SK-N-SH treated with all-trans-retinoic acid at 6 μM for 48 hours (cell line): ENCODE measurements at regions not wholly inside any gene's neighbourhood (a gene's known extent, or its start where the extent isn't known, plus 50 kb on each side); places are given as distances from the start of the nearest gene placed in this dataset.

Experiments used
- ATAC-seq: fragments of 200-7000 bp; cut with Tn5 transposase; 3 replicates; pipeline ENCODE4 v1.9.1; 2020; ENCODE audit warnings: mild to moderate bottlenecking, moderate library complexity
- ARNTL ChIP-seq: fragments of 450-650 bp; formaldehyde crosslinking; IDR thresholded peaks from 2 replicates; pipeline ENCODE4 v1.5.0; 2020; ENCODE audit warnings: low read depth, mild to moderate bottlenecking, moderate library complexity, borderline replicate concordance
- CSDC2 ChIP-seq: fragments of 250-450 bp; sonication (Bioruptor Pico); IDR thresholded peaks from 2 replicates; pipeline ENCODE4 v1.5.0; 2020; ENCODE audit warnings: mild to moderate bottlenecking, moderate library complexity
- ESRRG ChIP-seq: fragments of 250-450 bp; sonication (Bioruptor Pico); IDR thresholded peaks from 2 replicates; pipeline ENCODE4 v1.6.1; 2021; ENCODE audit warnings: mild to moderate bottlenecking
- GLIS3 ChIP-seq: fragments of 250-450 bp; sonication (Bioruptor Pico); IDR thresholded peaks from 2 replicates; pipeline ENCODE4 v1.5.0; 2020; ENCODE audit warnings: mild to moderate bottlenecking, moderate library complexity
- ISL1 ChIP-seq: fragments of 250-450 bp; sonication (Bioruptor Pico); IDR thresholded peaks from 2 replicates; pipeline ENCODE4 v2.1.2; 2022; ENCODE audit warnings: mild to moderate bottlenecking, moderate library complexity
- OSR1 ChIP-seq: fragments of 250-450 bp; sonication (Bioruptor Pico); IDR thresholded peaks from 2 replicates; pipeline ENCODE4 v1.8.0; 2022; ENCODE audit warnings: moderate library complexity, mild to moderate bottlenecking, inconsistent platforms
- PPARA ChIP-seq: fragments of 250-450 bp; sonication (Bioruptor Pico); IDR thresholded peaks from 2 replicates; pipeline ENCODE4 v1.5.0; 2020; ENCODE audit warnings: mild to moderate bottlenecking, borderline replicate concordance
- RARB ChIP-seq: fragments of 250-450 bp; sonication (Bioruptor Pico); IDR thresholded peaks from 2 replicates; pipeline ENCODE4 v1.8.0; 2021; ENCODE audit warnings: mild to moderate bottlenecking, moderate library complexity
- SNAI2 ChIP-seq: fragments of 250-450 bp; sonication (Bioruptor Pico); IDR thresholded peaks from 2 replicates; pipeline ENCODE4 v1.5.0; 2020; ENCODE audit warnings: mild to moderate bottlenecking, moderate library complexity
- TCF4 ChIP-seq: fragments of 250-450 bp; sonication (Bioruptor Pico); IDR thresholded peaks from 2 replicates; pipeline ENCODE4 v1.8.0; 2021; ENCODE audit warnings: mild to moderate bottlenecking, moderate library complexity, borderline replicate concordance
- TOX ChIP-seq: fragments of 250-450 bp; sonication (Bioruptor Pico); IDR thresholded peaks from 2 replicates; pipeline ENCODE4 v1.8.0; 2021; ENCODE audit warnings: mild to moderate bottlenecking, moderate library complexity, borderline replicate concordance
- ZC3H10 ChIP-seq: fragments of 250-450 bp; sonication (Bioruptor Pico); IDR thresholded peaks from 2 replicates; pipeline ENCODE4 v1.5.1; 2021; ENCODE audit warnings: mild to moderate bottlenecking, moderate library complexity
- ZFP3 ChIP-seq: fragments of 250-450 bp; sonication (Bioruptor Pico); IDR thresholded peaks from 2 replicates; pipeline ENCODE4 v1.5.0; 2020; ENCODE audit warnings: mild to moderate bottlenecking, moderate library complexity
- ZFP30 ChIP-seq: fragments of 450-650 bp; formaldehyde crosslinking; IDR thresholded peaks from 2 replicates; pipeline ENCODE4 v1.5.0; 2022; ENCODE audit warnings: mild to moderate bottlenecking, moderate library complexity
- ZNF565 ChIP-seq: fragments of 450-650 bp; formaldehyde crosslinking; conservative IDR thresholded peaks from 2 replicates; pipeline ENCODE4 v1.5.0; 2020; ENCODE audit warnings: low read depth, mild to moderate bottlenecking, moderate library complexity
- ZNF70 ChIP-seq: fragments of 450-650 bp; formaldehyde crosslinking; IDR thresholded peaks from 2 replicates; pipeline ENCODE4 v1.5.0; 2020; ENCODE audit warnings: mild to moderate bottlenecking, moderate library complexity
- ZNF8 ChIP-seq: fragments of 450-650 bp; formaldehyde crosslinking; IDR thresholded peaks from 2 replicates; pipeline ENCODE4 v1.5.0; 2020; ENCODE audit warnings: mild to moderate bottlenecking, moderate library complexity
- TF ChIP-seq, protein P1 (sequence below): fragments of 250-450 bp; sonication (Bioruptor Pico); IDR thresholded peaks from 2 replicates; pipeline ENCODE4 v1.5.1; 2020; ENCODE audit warnings: low read depth, mild to moderate bottlenecking, moderate library complexity
- TF ChIP-seq, protein P2 (sequence below): fragments of 250-450 bp; sonication (Bioruptor Pico); IDR thresholded peaks from 2 replicates; pipeline ENCODE4 v1.5.1; 2021; ENCODE audit warnings: mild to moderate bottlenecking, moderate library complexity
- TF ChIP-seq, protein P3 (sequence below): fragments of 250-450 bp; sonication (Bioruptor Pico); IDR thresholded peaks from 2 replicates; pipeline ENCODE4 v1.5.0; 2020; ENCODE audit warnings: mild to moderate bottlenecking, moderate library complexity
- TF ChIP-seq, protein P4 (sequence below): fragments of 250-450 bp; sonication (Bioruptor Pico); IDR thresholded peaks from 2 replicates; pipeline ENCODE4 v1.8.0; 2021; ENCODE audit warnings: low read depth, mild to moderate bottlenecking, moderate library complexity, borderline replicate concordance
- TF ChIP-seq, protein P5 (sequence below): fragments of 250-450 bp; sonication (Bioruptor Pico); IDR thresholded peaks from 2 replicates; pipeline ENCODE4 v1.8.0; 2020; ENCODE audit warnings: mild to moderate bottlenecking, moderate library complexity, borderline replicate concordance

DNA sequence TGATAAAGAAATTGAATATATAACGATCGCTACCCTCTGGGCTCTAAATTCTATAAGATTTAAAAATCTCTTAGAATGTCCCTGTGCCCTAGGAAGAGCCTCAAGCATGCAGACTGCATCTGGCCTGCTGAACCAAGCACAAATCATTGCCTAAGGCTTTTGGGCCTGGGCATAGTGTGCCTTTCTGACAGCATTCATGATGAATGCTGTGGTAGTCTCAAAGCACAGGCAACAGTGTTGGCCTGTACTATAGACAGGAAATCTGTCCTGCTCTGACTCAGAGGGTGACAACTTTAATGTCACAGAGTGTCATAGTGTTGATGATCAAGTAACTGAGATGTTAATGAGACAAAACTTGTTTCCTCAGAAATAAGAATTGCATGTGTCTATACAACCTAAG lies 717.3 kb downstream of the STIM2 start:
- no peak for ATAC-seq
- TF ChIP-seq TCF4 (CRISPR knock-in tag) (no peak), ZC3H10 (CRISPR knock-in tag) (no peak), CSDC2 (CRISPR knock-in tag) (no peak), ZFP3 (CRISPR knock-in tag) (no peak), ESRRG (no peak), ISL1 (no peak), ZNF565 (CRISPR knock-in tag) (no peak), OSR1 (CRISPR knock-in tag) (no peak), RARB (CRISPR knock-in tag) (no peak), ZFP30 (CRISPR knock-in tag) (no peak), ARNTL (CRISPR knock-in tag) (no peak), PPARA (CRISPR knock-in tag) (no peak), SNAI2 (CRISPR knock-in tag) (no peak), ZNF70 (CRISPR knock-in tag) (no peak), TOX (no peak), ZNF8 (no peak)
- TF ChIP-seq, protein P1, sequence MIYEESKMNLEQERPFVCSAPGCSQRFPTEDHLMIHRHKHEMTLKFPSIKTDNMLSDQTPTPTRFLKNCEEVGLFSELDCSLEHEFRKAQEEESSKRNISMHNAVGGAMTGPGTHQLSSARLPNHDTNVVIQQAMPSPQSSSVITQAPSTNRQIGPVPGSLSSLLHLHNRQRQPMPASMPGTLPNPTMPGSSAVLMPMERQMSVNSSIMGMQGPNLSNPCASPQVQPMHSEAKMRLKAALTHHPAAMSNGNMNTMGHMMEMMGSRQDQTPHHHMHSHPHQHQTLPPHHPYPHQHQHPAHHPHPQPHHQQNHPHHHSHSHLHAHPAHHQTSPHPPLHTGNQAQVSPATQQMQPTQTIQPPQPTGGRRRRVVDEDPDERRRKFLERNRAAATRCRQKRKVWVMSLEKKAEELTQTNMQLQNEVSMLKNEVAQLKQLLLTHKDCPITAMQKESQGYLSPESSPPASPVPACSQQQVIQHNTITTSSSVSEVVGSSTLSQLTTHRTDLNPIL = no peak
- TF ChIP-seq, protein P2, sequence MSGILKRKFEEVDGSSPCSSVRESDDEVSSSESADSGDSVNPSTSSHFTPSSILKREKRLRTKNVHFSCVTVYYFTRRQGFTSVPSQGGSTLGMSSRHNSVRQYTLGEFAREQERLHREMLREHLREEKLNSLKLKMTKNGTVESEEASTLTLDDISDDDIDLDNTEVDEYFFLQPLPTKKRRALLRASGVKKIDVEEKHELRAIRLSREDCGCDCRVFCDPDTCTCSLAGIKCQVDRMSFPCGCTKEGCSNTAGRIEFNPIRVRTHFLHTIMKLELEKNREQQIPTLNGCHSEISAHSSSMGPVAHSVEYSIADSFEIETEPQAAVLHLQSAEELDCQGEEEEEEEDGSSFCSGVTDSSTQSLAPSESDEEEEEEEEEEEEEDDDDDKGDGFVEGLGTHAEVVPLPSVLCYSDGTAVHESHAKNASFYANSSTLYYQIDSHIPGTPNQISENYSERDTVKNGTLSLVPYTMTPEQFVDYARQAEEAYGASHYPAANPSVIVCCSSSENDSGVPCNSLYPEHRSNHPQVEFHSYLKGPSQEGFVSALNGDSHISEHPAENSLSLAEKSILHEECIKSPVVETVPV (CRISPR knock-in tag) = no peak
- TF ChIP-seq, protein P3, sequence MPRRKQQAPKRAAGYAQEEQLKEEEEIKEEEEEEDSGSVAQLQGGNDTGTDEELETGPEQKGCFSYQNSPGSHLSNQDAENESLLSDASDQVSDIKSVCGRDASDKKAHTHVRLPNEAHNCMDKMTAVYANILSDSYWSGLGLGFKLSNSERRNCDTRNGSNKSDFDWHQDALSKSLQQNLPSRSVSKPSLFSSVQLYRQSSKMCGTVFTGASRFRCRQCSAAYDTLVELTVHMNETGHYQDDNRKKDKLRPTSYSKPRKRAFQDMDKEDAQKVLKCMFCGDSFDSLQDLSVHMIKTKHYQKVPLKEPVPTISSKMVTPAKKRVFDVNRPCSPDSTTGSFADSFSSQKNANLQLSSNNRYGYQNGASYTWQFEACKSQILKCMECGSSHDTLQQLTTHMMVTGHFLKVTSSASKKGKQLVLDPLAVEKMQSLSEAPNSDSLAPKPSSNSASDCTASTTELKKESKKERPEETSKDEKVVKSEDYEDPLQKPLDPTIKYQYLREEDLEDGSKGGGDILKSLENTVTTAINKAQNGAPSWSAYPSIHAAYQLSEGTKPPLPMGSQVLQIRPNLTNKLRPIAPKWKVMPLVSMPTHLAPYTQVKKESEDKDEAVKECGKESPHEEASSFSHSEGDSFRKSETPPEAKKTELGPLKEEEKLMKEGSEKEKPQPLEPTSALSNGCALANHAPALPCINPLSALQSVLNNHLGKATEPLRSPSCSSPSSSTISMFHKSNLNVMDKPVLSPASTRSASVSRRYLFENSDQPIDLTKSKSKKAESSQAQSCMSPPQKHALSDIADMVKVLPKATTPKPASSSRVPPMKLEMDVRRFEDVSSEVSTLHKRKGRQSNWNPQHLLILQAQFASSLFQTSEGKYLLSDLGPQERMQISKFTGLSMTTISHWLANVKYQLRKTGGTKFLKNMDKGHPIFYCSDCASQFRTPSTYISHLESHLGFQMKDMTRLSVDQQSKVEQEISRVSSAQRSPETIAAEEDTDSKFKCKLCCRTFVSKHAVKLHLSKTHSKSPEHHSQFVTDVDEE = no peak
- TF ChIP-seq, protein P4, sequence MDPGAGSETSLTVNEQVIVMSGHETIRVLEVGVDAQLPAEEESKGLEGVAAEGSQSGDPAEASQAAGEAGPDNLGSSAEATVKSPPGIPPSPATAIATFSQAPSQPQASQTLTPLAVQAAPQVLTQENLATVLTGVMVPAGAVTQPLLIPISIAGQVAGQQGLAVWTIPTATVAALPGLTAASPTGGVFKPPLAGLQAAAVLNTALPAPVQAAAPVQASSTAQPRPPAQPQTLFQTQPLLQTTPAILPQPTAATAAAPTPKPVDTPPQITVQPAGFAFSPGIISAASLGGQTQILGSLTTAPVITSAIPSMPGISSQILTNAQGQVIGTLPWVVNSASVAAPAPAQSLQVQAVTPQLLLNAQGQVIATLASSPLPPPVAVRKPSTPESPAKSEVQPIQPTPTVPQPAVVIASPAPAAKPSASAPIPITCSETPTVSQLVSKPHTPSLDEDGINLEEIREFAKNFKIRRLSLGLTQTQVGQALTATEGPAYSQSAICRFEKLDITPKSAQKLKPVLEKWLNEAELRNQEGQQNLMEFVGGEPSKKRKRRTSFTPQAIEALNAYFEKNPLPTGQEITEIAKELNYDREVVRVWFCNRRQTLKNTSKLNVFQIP = no peak

DNA sequence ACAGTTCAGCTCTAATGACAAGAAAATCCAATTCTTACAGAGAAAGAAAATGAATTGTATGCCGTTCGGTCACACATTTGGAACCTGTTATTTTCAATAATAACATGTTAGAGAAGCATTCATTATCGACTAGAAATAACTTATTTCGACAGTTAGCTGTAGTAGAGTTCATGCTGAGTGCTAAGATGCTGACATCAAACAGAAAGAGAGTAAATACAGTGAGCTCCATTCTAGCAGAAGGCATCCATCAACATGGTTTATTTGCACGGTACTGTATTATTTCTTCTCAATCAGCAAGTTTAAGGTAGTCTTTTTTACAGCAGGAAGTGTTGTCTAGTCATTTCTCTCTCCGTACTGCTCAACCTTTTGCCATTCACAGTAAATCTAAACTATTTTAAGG lies 732.1 kb downstream of the STIM2 start:
- TF ChIP-seq ESRRG (no peak), ISL1 (no peak), ZC3H10 (CRISPR knock-in tag) (no peak), RARB (CRISPR knock-in tag) (no peak), CSDC2 (CRISPR knock-in tag) (no peak), TOX (no peak), ZNF8 (no peak), GLIS3 (CRISPR knock-in tag) (no peak), OSR1 (CRISPR knock-in tag) (no peak)
- TF ChIP-seq, protein P2 (CRISPR knock-in tag) = no peak
- TF ChIP-seq, protein P1 = no peak
- TF ChIP-seq, all 23 proteins: peak for 0
- no peak for ATAC-seq

DNA sequence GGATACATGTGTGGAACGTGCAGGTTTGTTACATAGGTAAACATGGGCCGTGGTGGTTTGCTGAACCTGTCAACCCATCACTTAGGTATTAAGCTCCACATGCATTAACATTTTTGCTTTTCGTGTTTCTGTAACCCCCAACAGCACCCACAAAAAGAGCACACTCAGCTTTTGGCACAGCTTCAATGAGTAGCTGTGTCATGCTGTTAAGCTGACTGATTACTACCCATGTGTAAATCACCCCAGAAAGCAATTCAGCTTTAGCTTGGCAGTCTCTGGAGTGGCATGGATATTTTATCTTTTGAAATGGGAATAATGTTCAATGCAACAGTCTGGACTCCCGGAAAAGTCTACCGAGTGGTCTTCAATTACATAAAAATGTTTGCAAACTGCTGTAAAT lies 734.3 kb downstream of the STIM2 start:
- ATAC-seq = no peak

More for the DNA sequence above, 734.3 kb downstream of the STIM2 start:
- TF ChIP-seq, protein P4 = no peak
- TF ChIP-seq OSR1 (CRISPR knock-in tag) (no peak), ISL1 (no peak), CSDC2 (CRISPR knock-in tag) (no peak), GLIS3 (CRISPR knock-in tag) (no peak), TOX (no peak), RARB (CRISPR knock-in tag) (no peak)
- TF ChIP-seq, protein P5, sequence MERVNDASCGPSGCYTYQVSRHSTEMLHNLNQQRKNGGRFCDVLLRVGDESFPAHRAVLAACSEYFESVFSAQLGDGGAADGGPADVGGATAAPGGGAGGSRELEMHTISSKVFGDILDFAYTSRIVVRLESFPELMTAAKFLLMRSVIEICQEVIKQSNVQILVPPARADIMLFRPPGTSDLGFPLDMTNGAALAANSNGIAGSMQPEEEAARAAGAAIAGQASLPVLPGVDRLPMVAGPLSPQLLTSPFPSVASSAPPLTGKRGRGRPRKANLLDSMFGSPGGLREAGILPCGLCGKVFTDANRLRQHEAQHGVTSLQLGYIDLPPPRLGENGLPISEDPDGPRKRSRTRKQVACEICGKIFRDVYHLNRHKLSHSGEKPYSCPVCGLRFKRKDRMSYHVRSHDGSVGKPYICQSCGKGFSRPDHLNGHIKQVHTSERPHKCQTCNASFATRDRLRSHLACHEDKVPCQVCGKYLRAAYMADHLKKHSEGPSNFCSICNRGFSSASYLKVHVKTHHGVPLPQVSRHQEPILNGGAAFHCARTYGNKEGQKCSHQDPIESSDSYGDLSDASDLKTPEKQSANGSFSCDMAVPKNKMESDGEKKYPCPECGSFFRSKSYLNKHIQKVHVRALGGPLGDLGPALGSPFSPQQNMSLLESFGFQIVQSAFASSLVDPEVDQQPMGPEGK (CRISPR knock-in tag) = no peak
